KMS-11 (cell line): ENCODE measurements at regions not wholly inside any gene's neighbourhood (a gene's known extent, or its start where the extent isn't known, plus 50 kb on each side); places are given as distances from the start of the nearest gene placed in this dataset.

Experiments
- H2AFZ ChIP-seq: fragments of 200-600 bp; sonication (generic); 2 replicates; pipeline ENCODE4 v1.6.1; 2016; ENCODE audit warnings: antibody characterized with exemption, mixed run types, low read depth
- H3K27ac ChIP-seq: fragments of 200-600 bp; sonication (generic); 2 replicates; pipeline ENCODE4 v1.6.1; 2016; ENCODE audit warnings: mild to moderate bottlenecking, mixed run types
- H3K27me3 ChIP-seq: fragments of 200-600 bp; sonication (generic); 2 replicates; pipeline ENCODE4 v1.6.1; 2017; ENCODE audit warnings: mild to moderate bottlenecking, low read depth, mixed run types, moderate library complexity; ENCODE audit not compliant: insufficient read depth
- H3K36me3 ChIP-seq: fragments of 200-600 bp; sonication (generic); 2 replicates; pipeline ENCODE4 v1.6.1; 2017; ENCODE audit warnings: mild to moderate bottlenecking, mixed run types; ENCODE audit not compliant: insufficient read depth
- H3K4me1 ChIP-seq: fragments of 200-600 bp; sonication (generic); 2 replicates; pipeline ENCODE4 v1.6.1; 2016; ENCODE audit warnings: mild to moderate bottlenecking, low read depth, mixed run types; ENCODE audit not compliant: poor library complexity, severe bottlenecking
- H3K4me2 ChIP-seq: fragments of 200-600 bp; sonication (generic); 2 replicates; pipeline ENCODE4 v1.7.0; 2016; ENCODE audit warnings: mild to moderate bottlenecking, mixed run types
- H3K4me3 ChIP-seq: fragments of 200-600 bp; sonication (generic); IDR thresholded peaks from 2 replicates; pipeline ENCODE4 v1.6.1; 2017; ENCODE audit warnings: low read depth, low read length, mixed read lengths; ENCODE audit not compliant: insufficient read depth
- H3K79me2 ChIP-seq: fragments of 200-600 bp; sonication (generic); 2 replicates; pipeline ENCODE4 v1.6.1; 2016; ENCODE audit warnings: low read depth, mixed run types; ENCODE audit not compliant: insufficient read depth
- H3K9ac ChIP-seq: fragments of 200-600 bp; sonication (generic); 2 replicates; pipeline ENCODE4 v1.6.1; 2016; ENCODE audit warnings: mild to moderate bottlenecking, mixed run types
- H4K20me1 ChIP-seq: fragments of 200-600 bp; sonication (generic); 2 replicates; pipeline ENCODE4 v1.6.1; 2016; ENCODE audit warnings: mild to moderate bottlenecking, mixed run types; ENCODE audit not compliant: insufficient read depth
- CTCF ChIP-seq: fragments of 200-600 bp; sonication (generic); conservative IDR thresholded peaks from 2 replicates; pipeline ENCODE4 v1.6.1; 2017; ENCODE audit warnings: low read depth, mild to moderate bottlenecking, antibody characterized with exemption, low read length, moderate library complexity, mixed read lengths

GRCh38 chr2:236503583-236503982 is 66.0 kb upstream of the ACKR3 start:
- no peaks in the 10 kb centered on the region for H3K27me3 ChIP-seq

GRCh38 chr2:236505041-236505440 is 64.6 kb upstream of the ACKR3 start:
- no peaks in the 10 kb centered on the region for H3K27me3 ChIP-seq
- H3K4me1 ChIP-seq, result no peaks in the 10 kb centered on the region
- no peak overlapping the region for H3K9ac ChIP-seq
- no peak overlapping the region for H3K4me3 ChIP-seq
- TF ChIP-seq CTCF, result no peak
- no peak overlapping the region for H3K27ac ChIP-seq
- H3K4me2 ChIP-seq, result no peak overlapping the region
- no peak overlapping the region for H2AFZ ChIP-seq
- no peaks in the 10 kb centered on the region for H4K20me1 ChIP-seq
- no peaks in the 10 kb centered on the region for H3K36me3 ChIP-seq
- H3K79me2 ChIP-seq, result no peaks in the 10 kb centered on the region

More at GRCh38 chr2:236503583-236503982, 66.0 kb upstream of the ACKR3 start:
- no peaks in the 10 kb centered on the region for H3K4me1 ChIP-seq
- H3K36me3 ChIP-seq, result no peaks in the 10 kb centered on the region
- H3K4me3 ChIP-seq, result no peak overlapping the region
- H3K27ac ChIP-seq, result no peak overlapping the region
- H3K79me2 ChIP-seq, result no peaks in the 10 kb centered on the region
- H3K4me2 ChIP-seq, result no peak overlapping the region
- H2AFZ ChIP-seq, result no peak overlapping the region
- no peak overlapping the region for H3K9ac ChIP-seq
- H4K20me1 ChIP-seq, result no peaks in the 10 kb centered on the region
- no peak for TF ChIP-seq CTCF

GRCh38 chr2:236505648-236506047 is 64.0 kb upstream of the ACKR3 start:
- H3K27ac ChIP-seq, result no peak overlapping the region
- H2AFZ ChIP-seq, result no peak overlapping the region
- H3K9ac ChIP-seq, result no peak overlapping the region
- no peaks in the 10 kb centered on the region for H3K36me3 ChIP-seq
- no peak for TF ChIP-seq CTCF
- no peak overlapping the region for H3K4me3 ChIP-seq
- H4K20me1 ChIP-seq, result no peaks in the 10 kb centered on the region
- H3K4me2 ChIP-seq, result no peak overlapping the region
- no peaks in the 10 kb centered on the region for H3K4me1 ChIP-seq
- H3K79me2 ChIP-seq, result no peaks in the 10 kb centered on the region
- no peaks in the 10 kb centered on the region for H3K27me3 ChIP-seq

- Histone ChIP-seq H3K4me2 (no peak overlapping the region), H3K27ac (no peak overlapping the region), H3K27me3 (no peaks in the 10 kb centered on the region), H2AFZ (no peak overlapping the region), H3K9ac (no peak overlapping the region), H3K4me3 (no peak overlapping the region), H4K20me1 (no peaks in the 10 kb centered on the region), H3K4me1 (no peaks in the 10 kb centered on the region), H3K79me2 (no peaks in the 10 kb centered on the region), H3K36me3 (no peaks in the 10 kb centered on the region)
- no peak for TF ChIP-seq CTCF
Measured at GRCh38 chr2:236507393-236508085, 62.1 kb upstream of the ACKR3 start.
